GM18951 (cell line): ENCODE measurements at regions not wholly inside any gene's neighbourhood (a gene's known extent, or its start where the extent isn't known, plus 50 kb on each side); places are given as distances from the start of the nearest gene placed in this dataset.
"Not testable (repeated sequence)": the region's sequence is repeated elsewhere in the genome, so short reads cannot be mapped to it uniquely, and the experiment has no call there.

ENCODE experiments used
- POLR2A ChIP-seq: IDR thresholded peaks from 4 replicates; pipeline ENCODE4 v1.6.1; 2011; ENCODE audit warnings: mild to moderate bottlenecking; ENCODE audit not compliant: insufficient read length, insufficient read depth; ENCODE audit errors: extremely low read depth
- in situ Hi-C: fragments of 300-500 bp; cut with MboI; formaldehyde crosslinking; loops from one replicate; pipeline ENCODE4 v1.12.0; 2022; ENCODE audit warnings: low sequenced_read_pairs, mixed read lengths, inconsistent platforms; ENCODE audit not compliant: unreplicated experiment

GRCh38 chr11:67745181-67745726, 70.8 kb upstream of the ALDH3B2 start:
- in situ Hi-C loops = no loop called here
- TF ChIP-seq POLR2A = no peak

GRCh38 chr11:67744231-67744630, 69.8 kb upstream of the ALDH3B2 start:
- in situ Hi-C loops = not testable (repeated sequence)

- in situ Hi-C loops = not testable (repeated sequence)
Observed at GRCh38 chr11:67738231-67738630, 63.8 kb upstream of the ALDH3B2 start.

GRCh38 chr11:67737562-67738080, 63.2 kb upstream of the ALDH3B2 start:
- in situ Hi-C loops = not testable (repeated sequence)

GRCh38 chr11:67732045-67732787, 57.8 kb upstream of the ALDH3B2 start:
- TF ChIP-seq POLR2A = no peak
- in situ Hi-C loops = no loop called here

GRCh38 chr11:67731583-67731982, 57.2 kb upstream of the ALDH3B2 start:
- in situ Hi-C loops = no loop called here
- no peak for TF ChIP-seq POLR2A

- in situ Hi-C loops = not testable (repeated sequence)
Observed at GRCh38 chr11:67728163-67728571, 53.7 kb upstream of the ALDH3B2 start.

- in situ Hi-C loops = not testable (repeated sequence)
Observed at GRCh38 chr11:67727066-67728040, 52.9 kb upstream of the ALDH3B2 start.
